Ovary (tissue), 3 donors: ENCODE measurements at regions not wholly inside any gene's neighbourhood (a gene's known extent, or its start where the extent isn't known, plus 50 kb on each side); places are given as distances from the start of the nearest gene placed in this dataset.
"Not testable (repeated sequence)": the region's sequence is repeated elsewhere in the genome, so short reads cannot be mapped to it uniquely, and the experiment has no call there.

Experiments
- CTCF ChIP-seq, 3 donors: fragments of 450-650 bp in 2 of 3; fragments of 200-600 bp in 1 of 3; IDR thresholded peaks; one replicate each; pipeline versions ENCODE4 v1.5.1 to v1.8.0; 2016 to 2022; ENCODE audit warnings: antibody characterized with exemption in 3 of 3, mild to moderate bottlenecking in 1 of 3
- EP300 ChIP-seq: sonication (generic); formaldehyde crosslinking; IDR thresholded peaks from one replicate; pipeline ENCODE4 v1.6.1; 2017; ENCODE audit warnings: antibody characterized with exemption
- POLR2A ChIP-seq: fragments of 450-650 bp; IDR thresholded peaks from one replicate; pipeline ENCODE4 v1.6.1; 2017; ENCODE audit warnings: antibody characterized with exemption, mild to moderate bottlenecking, moderate library complexity
- donor health status: DM: no; HTN: no; CAD: no.

GRCh38 chr20:28625112-28625511, 2632.4 kb upstream of the DEFB115 start:
- TF ChIP-seq CTCF (IDR thresholded peaks at IDR 0.05); POLR2A; EP300: not testable (repeated sequence)
